ENCODE measurements at regions not wholly inside any gene's neighbourhood (a gene's known extent, or its start where the extent isn't known, plus 50 kb on each side); places are given as distances from the start of the nearest gene placed in this dataset.

DNA sequence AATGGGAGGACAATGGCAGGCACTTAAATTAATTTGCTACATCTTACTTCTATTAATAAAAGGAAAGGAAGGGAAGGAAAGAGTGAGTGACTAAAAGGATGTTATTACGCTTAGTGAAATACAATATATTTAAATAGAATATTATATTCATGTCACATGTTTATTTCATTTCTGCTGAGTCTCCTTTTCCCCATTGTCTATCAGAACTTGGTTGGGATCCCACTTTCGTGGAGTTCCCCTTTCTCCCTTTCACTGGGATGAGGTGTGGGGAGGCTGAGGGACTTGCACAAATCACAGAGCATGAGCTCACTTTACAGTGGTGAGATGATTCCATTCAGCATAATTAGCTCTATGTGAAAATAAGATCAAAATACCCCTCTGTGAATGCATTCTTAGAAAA lies 730.6 kb downstream of the TSN start:
- TF ChIP-seq, protein P1, sequence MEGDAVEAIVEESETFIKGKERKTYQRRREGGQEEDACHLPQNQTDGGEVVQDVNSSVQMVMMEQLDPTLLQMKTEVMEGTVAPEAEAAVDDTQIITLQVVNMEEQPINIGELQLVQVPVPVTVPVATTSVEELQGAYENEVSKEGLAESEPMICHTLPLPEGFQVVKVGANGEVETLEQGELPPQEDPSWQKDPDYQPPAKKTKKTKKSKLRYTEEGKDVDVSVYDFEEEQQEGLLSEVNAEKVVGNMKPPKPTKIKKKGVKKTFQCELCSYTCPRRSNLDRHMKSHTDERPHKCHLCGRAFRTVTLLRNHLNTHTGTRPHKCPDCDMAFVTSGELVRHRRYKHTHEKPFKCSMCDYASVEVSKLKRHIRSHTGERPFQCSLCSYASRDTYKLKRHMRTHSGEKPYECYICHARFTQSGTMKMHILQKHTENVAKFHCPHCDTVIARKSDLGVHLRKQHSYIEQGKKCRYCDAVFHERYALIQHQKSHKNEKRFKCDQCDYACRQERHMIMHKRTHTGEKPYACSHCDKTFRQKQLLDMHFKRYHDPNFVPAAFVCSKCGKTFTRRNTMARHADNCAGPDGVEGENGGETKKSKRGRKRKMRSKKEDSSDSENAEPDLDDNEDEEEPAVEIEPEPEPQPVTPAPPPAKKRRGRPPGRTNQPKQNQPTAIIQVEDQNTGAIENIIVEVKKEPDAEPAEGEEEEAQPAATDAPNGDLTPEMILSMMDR (IDR thresholded peaks at IDR 0.05), result no peak
- no peak for TF ChIP-seq POLR2A (IDR thresholded peaks at IDR 0.05)

All from ovary (tissue), 3 donors.